PC-3 (cell line): ENCODE measurements at regions not wholly inside any gene's neighbourhood (a gene's known extent, or its start where the extent isn't known, plus 50 kb on each side); places are given as distances from the start of the nearest gene placed in this dataset.

ENCODE experiments used
- ATAC-seq: fragments of 200-7000 bp; cut with Tn5 transposase; 2 replicates; pipeline ENCODE4 v1.9.1; 2020; ENCODE audit warnings: mild to moderate bottlenecking, moderate library complexity
- BruUV-seq: library from RNA; stranded (reverse); fragments of 400-500 nt; replicated peaks from 2 replicates; lab custom pipeline; 2021; lab: Mats Ljungman, UMichigan
- CTCF ChIA-PET: fragments of 300-600 bp; sonication (Branson Sonifier 250); formaldehyde crosslinking; loops from one replicate; lab custom pipeline; 2022; ENCODE audit warnings: antibody characterized with exemption; lab: Charles Lee
- POLR2A ChIA-PET: fragments of 300-600 bp; sonication (Branson Sonifier 250); formaldehyde crosslinking; loops from one replicate; lab custom pipeline; 2022; ENCODE audit warnings: antibody characterized with exemption; ENCODE audit not compliant: unreplicated experiment; lab: Charles Lee
- DNase-seq: peaks from one replicate; pipeline ENCODE4 v3.0.0-alpha.2; 2015
- H2AFZ ChIP-seq: fragments of 300-600 bp; sonication (generic); 2 replicates; pipeline ENCODE4 v1.6.0; 2016; ENCODE audit warnings: antibody characterized with exemption, low read length
- H3F3A ChIP-seq: fragments of 300-600 bp; sonication (generic); one replicate; pipeline ENCODE4 v1.6.0; 2017; ENCODE audit warnings: antibody characterized with exemption, low read length, control low read depth, mild to moderate bottlenecking; ENCODE audit not compliant: unreplicated experiment
- H3K27ac ChIP-seq: fragments of 300-600 bp; sonication (generic); 2 replicates; pipeline ENCODE4 v1.5.1; 2016; ENCODE audit warnings: mild to moderate bottlenecking, low read length
- H3K27me3 ChIP-seq: fragments of 300-600 bp; sonication (generic); 2 replicates; pipeline ENCODE4 v1.6.1; 2016; ENCODE audit warnings: low read length, mixed read lengths
- H3K36me3 ChIP-seq: fragments of 300-600 bp; sonication (generic); 2 replicates; pipeline ENCODE4 v1.6.1; 2016; ENCODE audit warnings: low read depth, mixed run types, low read length, mixed read lengths
- H3K4me1 ChIP-seq: fragments of 300-600 bp; sonication (generic); 2 replicates; pipeline ENCODE4 v1.5.1; 2016; ENCODE audit warnings: low read length; ENCODE audit not compliant: insufficient read depth
- H3K4me2 ChIP-seq: fragments of 300-600 bp; sonication (generic); 2 replicates; pipeline ENCODE4 v1.6.0; 2016; ENCODE audit warnings: low read length
- H3K4me3 ChIP-seq: fragments of 300-600 bp; sonication (generic); 2 replicates; pipeline ENCODE4 v1.5.1; 2016; ENCODE audit warnings: mild to moderate bottlenecking, low read length, mixed read lengths
- H3K79me2 ChIP-seq: fragments of 300-600 bp; sonication (generic); 2 replicates; pipeline ENCODE4 v1.6.1; 2017; ENCODE audit warnings: low read length, mixed read lengths
- H3K9ac ChIP-seq: fragments of 300-600 bp; sonication (generic); 2 replicates; pipeline ENCODE4 v1.6.0; 2016; ENCODE audit warnings: mild to moderate bottlenecking, low read length
- H3K9me2 ChIP-seq: fragments of 300-600 bp; sonication (generic); replicated peaks from 2 replicates; pipeline ENCODE4 v1.6.1; 2016; ENCODE audit warnings: mixed run types, low read length, mixed read lengths
- H3K9me3 ChIP-seq: fragments of 300-600 bp; sonication (generic); 2 replicates; pipeline ENCODE4 v1.6.1; 2016; ENCODE audit warnings: low read length, mixed read lengths
- H4K20me1 ChIP-seq: fragments of 300-600 bp; sonication (generic); 2 replicates; pipeline ENCODE4 v1.6.1; 2016; ENCODE audit warnings: low read length, mixed read lengths
- CTCF ChIP-seq: fragments of 300-600 bp; sonication (generic); conservative IDR thresholded peaks from 2 replicates; pipeline ENCODE4 v1.5.1; 2017; ENCODE audit warnings: antibody characterized with exemption, low read depth, mild to moderate bottlenecking, low read length
- EZH2 ChIP-seq: fragments of 300-600 bp; sonication (generic); IDR thresholded peaks from one replicate; pipeline ENCODE4 v1.6.1; 2017; ENCODE audit warnings: antibody characterized with exemption, mild to moderate bottlenecking, low read length; ENCODE audit not compliant: unreplicated experiment
- EZH2phosphoT487 ChIP-seq: fragments of 300-600 bp; sonication (generic); IDR thresholded peaks from 2 replicates; pipeline ENCODE4 v1.6.1; 2018; ENCODE audit warnings: mild to moderate bottlenecking, antibody characterized with exemption, low read length, borderline replicate concordance
- intact Hi-C: fragments of 100-400 bp; cut with micrococcal nuclease; formaldehyde crosslinking; loops from 2 replicates; pipeline ENCODE4 v1.9.0; 2023

- H4K20me1 ChIP-seq, result no peaks in the 10 kb centered on the region
- no peaks in the 10 kb centered on the region for H3K36me3 ChIP-seq
- H3K4me1 ChIP-seq, result peaks cover 13% of the 10 kb centered on the region
- H2AFZ ChIP-seq, result no peak overlapping the region
- ATAC-seq (peak; percentile 96), DNase-seq (peak; percentile 71)
- intact Hi-C loops, result loop anchor here (10.0 kb wide), 1 partner anchor 200 kb away; no protein-coding TSS in a partner anchor
- no peaks in the 10 kb centered on the region for H3K79me2 ChIP-seq
- H3K4me2 ChIP-seq, result peak overlapping the region; percentile 58
- ChIA-PET POLR2A (no interaction called here), CTCF (no interaction called here)
- no peaks in the 10 kb centered on the region for H3F3A ChIP-seq
- H3K9ac ChIP-seq, result no peak overlapping the region
- H3K27ac ChIP-seq, result no peak overlapping the region
- H3K27me3 ChIP-seq, result no peaks in the 10 kb centered on the region
- H3K4me3 ChIP-seq, result no peak overlapping the region
- H3K9me3 ChIP-seq, result no peaks in the 10 kb centered on the region
- H3K9me2 ChIP-seq, result no peaks in the 10 kb centered on the region
- TF ChIP-seq EZH2phosphoT487, result no peak
- TF ChIP-seq CTCF, result no peak
- no peak for TF ChIP-seq EZH2
- no TSS peak for BruUV-seq
These were observed 161.5 kb upstream of the KIF2A start for GRCh38 chr5:62144401-62145022.

DNA sequence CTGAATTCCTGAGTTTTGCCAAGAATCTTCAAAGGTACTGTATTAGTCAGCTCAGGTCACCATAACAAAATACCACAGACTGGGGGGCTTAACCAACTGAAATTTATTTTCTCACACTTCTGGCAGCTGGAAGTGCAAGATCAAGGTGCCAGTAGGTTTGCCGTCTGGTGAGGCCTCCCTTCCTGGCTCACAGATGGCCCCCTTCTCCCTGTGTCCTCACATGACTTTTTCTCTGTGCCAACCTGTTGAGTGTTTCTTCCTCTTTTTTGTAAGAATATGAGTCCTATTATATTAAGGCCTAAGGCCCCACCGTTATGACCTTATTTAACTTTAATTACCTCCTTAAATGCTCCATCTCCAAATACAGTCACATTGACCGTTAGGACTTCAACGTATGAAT is 156.1 kb upstream of the KIF2A start:
- POLR2A ChIA-PET, result no interaction called here

DNA sequence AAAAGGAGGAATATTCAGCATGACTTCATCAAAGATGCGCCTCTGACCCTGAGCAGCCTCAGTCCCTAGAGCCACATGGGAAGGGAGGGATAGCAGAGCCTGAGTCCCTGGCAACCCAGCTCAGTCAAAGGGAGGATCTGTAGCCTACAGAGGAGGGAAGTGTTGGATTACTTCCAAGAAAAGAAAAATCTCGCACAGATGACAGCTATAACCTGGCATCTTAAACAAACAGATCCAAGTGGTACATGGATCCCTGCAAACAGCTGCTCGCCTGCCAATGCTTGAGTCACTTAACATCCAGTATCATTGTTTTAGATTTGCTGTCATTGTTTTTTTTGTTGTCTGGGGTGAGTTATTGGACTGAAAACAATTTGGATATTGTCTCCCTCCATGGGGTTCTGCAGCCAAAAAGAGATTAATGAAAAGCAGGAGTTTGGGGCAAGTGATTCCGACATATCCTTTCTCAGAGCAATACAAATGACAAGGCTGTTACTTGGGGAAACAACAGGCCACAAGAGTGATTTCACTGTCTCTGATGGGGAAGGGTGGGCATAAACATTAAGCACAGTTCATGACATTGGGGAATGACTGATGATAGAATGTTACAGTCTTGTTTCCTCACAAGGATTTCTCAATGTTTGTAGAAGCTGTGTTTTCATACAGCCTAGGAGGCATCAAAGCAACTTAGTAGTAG is 153.5 kb upstream of the KIF2A start:
- Histone ChIP-seq H3K9ac (no peak overlapping the region), H3K27ac (no peak overlapping the region), H3K9me3 (no peaks in the 10 kb centered on the region), H3F3A (no peaks in the 10 kb centered on the region), H3K27me3 (no peaks in the 10 kb centered on the region), H3K4me3 (no peak overlapping the region), H2AFZ (no peak overlapping the region), H3K9me2 (no peaks in the 10 kb centered on the region), H3K4me1 (no peaks in the 10 kb centered on the region), H4K20me1 (no peaks in the 10 kb centered on the region), H3K79me2 (no peaks in the 10 kb centered on the region), H3K4me2 (no peak overlapping the region), H3K36me3 (no peaks in the 10 kb centered on the region)
- POLR2A ChIA-PET, result no interaction called here
- DNase-seq (peak; percentile 26), ATAC-seq (no peak)
- no TSS peak for BruUV-seq
- intact Hi-C loops, result no loop called here
- TF ChIP-seq EZH2phosphoT487, result no peak
- CTCF ChIA-PET, result no interaction called here

More for the DNA sequence above, 156.1 kb upstream of the KIF2A start:
- H3K36me3 ChIP-seq, result no peaks in the 10 kb centered on the region
- H3K4me1 ChIP-seq, result peaks cover 2% of the 10 kb centered on the region; the same call in 1 of the 2 replicates
- no peak for DNase-seq
- no peak overlapping the region for H2AFZ ChIP-seq
- H3K27ac ChIP-seq, result no peak overlapping the region
- H3K9me2 ChIP-seq, result no peaks in the 10 kb centered on the region
- H3K4me3 ChIP-seq, result no peak overlapping the region
- no peaks in the 10 kb centered on the region for H4K20me1 ChIP-seq
- H3K79me2 ChIP-seq, result no peaks in the 10 kb centered on the region
- H3K9me3 ChIP-seq, result no peaks in the 10 kb centered on the region
- no peak overlapping the region for H3K9ac ChIP-seq
- ATAC-seq, result no peak
- no peak for TF ChIP-seq EZH2
- intact Hi-C loops, result loop anchor here (10.0 kb wide), 1 partner anchor 205 kb away; no protein-coding TSS in a partner anchor
- H3K4me2 ChIP-seq, result no peak overlapping the region
- no TSS peak for BruUV-seq
- no peaks in the 10 kb centered on the region for H3K27me3 ChIP-seq
- no peaks in the 10 kb centered on the region for H3F3A ChIP-seq
- CTCF ChIA-PET, result no interaction called here
